ENCODE measurements at regions not wholly inside any gene's neighbourhood (a gene's known extent, or its start where the extent isn't known, plus 50 kb on each side); places are given as distances from the start of the nearest gene placed in this dataset.
"Not testable (repeated sequence)": the region's sequence is repeated elsewhere in the genome, so short reads cannot be mapped to it uniquely, and the experiment has no call there.

DNA sequence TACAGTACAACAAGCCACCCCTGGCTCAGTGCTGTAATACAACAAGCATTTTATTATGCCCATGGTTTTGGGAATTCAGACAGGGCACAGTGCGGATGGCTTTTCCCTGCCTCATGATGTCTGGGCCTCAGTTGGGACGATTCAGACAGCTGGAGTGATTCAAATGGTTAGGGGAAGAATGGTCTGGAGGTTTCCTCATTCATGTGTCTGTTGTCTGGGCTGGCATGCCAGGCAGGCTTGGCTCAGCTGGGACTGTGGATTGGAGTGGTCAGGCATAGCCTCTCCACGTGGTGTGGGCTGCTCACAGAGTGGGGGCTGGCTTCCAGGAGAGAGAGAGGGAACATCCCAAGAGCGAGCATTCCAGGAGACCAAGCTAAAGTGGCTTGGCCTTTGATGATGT, 164.4 kb downstream of the C11orf91 start:
- intact Hi-C loops (cut with DNase I) = no loop called here
- ATAC-seq (no peak), DNase-seq (ENCODE audit: missing footprints) (no peak)

DNA sequence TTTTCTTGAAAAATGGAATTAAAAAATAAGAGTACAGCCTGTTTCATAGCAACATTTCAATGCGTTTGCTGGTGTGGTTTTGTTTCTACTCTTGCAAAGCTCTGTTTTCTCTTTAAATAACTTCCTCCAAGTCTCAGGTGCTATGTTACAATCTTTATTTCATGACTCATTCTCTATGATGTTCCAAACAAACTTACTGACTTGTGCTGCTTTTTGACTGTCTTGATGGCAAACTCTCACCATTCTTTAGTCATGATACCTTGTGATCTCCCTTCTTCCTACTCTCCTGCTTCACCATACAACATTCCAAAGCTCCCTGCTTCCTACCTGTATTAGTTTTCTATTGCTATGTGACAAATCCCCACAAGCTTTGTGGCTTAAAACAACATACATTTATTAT, 166.1 kb downstream of the C11orf91 start:
- DNase-seq (ENCODE audit: missing footprints) = no peak
- intact Hi-C loops (cut with DNase I) = no loop called here
- no peak for ATAC-seq

DNA sequence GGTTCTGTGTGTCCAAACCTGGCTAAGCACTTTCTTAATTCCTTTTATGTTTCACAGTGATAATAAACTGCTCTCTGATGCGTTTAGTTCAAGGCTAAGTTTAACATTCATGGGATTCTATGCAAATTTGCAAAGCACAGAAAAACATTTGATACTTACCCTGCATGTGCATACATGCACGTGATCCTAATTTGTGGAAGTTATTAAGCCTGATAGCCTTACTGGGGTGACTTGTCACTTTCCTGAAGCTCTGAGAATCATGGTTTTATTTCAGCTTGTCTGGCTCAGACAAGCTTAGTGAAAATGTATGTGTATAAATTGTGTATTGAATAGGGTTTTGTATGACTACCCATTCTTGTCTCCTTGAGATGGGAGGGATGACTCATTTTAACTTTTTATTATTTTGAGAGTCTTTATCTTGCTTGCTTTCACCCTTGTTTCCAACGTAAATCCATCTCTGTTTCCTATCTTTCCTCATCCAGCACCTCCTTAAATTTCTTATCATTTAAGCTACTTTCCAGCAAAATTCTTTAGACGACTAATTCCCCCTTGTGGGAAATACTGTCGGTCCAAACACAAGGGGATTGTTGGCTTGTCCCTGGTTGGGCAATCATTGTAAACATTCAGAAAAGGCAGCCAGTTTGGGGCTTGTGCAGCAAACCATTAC, 167.1 kb downstream of the C11orf91 start:
- intact Hi-C loops (cut with DNase I) = no loop called here
- no peak for DNase-seq (ENCODE audit: missing footprints)
- ATAC-seq = no peak

GRCh38 chr11:33532720-33533385, 167.8 kb downstream of the C11orf91 start:
- intact Hi-C loops (cut with DNase I) = no loop called here
- no peak for ATAC-seq
- no peak for DNase-seq (ENCODE audit: missing footprints)

- intact Hi-C loops (cut with DNase I) = no loop called here
- no peak for ATAC-seq
- no peak for DNase-seq (ENCODE audit: missing footprints)
These were observed 168.4 kb downstream of the C11orf91 start for GRCh38 chr11:33532257-33532656.

DNA sequence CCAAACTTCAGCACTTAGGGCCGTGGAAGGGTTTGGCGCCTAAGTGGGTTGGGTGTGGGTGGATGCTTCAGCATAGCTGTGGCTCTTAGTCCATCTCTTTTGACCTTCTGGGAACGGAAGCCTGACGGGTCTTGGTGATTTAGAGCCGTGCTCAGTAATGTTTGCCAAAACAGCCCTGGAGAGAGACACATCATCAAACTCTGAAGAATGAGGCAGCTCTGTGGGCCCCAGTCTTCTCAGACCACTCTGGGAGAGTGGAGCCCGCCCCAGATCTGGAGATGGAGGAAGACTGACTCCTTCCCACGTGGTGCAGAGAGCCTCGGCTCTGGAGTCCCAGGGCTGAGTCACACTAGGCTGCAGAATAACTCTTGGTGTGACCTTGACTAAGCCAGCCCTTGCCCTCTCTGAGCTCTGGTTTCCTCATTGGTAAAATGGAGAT, 168.9 kb downstream of the C11orf91 start:
- no peak for DNase-seq (ENCODE audit: missing footprints)

DNA sequence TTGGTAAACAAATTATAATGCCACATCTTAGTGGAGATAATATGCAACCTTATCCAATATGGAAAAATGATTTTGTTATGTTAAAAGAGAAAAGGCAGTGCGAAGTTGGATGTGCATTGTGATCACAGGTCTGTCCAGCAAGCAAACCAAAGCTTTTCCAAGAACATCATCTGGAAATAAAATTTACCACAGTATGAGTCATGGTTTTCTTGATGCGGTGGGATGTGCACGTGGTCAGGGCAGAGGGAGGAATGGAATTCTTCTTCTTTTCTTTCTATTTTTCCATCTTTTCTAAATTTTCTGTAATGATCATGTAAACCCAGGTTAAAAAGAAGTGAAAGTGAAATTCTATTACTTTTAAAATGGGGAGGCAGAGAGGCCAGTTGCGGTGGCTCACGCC, 169.8 kb downstream of the C11orf91 start:
- no peak for DNase-seq (ENCODE audit: missing footprints)
- intact Hi-C loops (cut with DNase I) = no loop called here
- no peak for ATAC-seq

More for the DNA sequence above, 168.9 kb downstream of the C11orf91 start:
- intact Hi-C loops (cut with DNase I) = no loop called here
- ATAC-seq = no peak

GRCh38 chr11:33529461-33529860, 171.2 kb downstream of the C11orf91 start:
- intact Hi-C loops (cut with DNase I) = no loop called here
- DNase-seq (ENCODE audit: missing footprints) (no peak), ATAC-seq (no peak)

DNA sequence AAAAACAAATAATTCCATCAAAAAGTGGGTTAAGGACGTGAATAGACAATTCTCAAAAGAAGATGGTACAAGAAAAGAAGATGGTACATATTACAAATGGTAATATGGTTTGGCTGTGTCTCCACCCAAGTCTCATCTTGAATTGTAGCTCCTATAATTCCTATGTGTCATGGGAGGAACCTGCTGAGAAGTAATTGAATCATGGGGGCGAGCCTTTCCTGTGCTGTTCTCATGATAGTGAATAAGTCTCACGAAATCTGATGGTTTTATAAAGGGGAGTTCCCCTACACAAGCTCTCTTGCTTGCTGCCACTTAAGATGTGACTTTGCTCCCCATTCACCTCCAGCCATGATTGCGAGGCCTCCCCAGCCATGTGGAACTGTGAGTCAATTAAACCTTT, 172.9 kb downstream of the C11orf91 start:
- intact Hi-C loops (cut with DNase I) = not testable (repeated sequence)

GRCh38 chr11:33525789-33526188, 174.8 kb downstream of the C11orf91 start:
- intact Hi-C loops (cut with DNase I) = no loop called here
- DNase-seq (ENCODE audit: missing footprints) (no peak), ATAC-seq (no peak)

More for the DNA sequence above, 172.9 kb downstream of the C11orf91 start:
- ATAC-seq; DNase-seq (ENCODE audit: missing footprints): not testable (repeated sequence)

DNA sequence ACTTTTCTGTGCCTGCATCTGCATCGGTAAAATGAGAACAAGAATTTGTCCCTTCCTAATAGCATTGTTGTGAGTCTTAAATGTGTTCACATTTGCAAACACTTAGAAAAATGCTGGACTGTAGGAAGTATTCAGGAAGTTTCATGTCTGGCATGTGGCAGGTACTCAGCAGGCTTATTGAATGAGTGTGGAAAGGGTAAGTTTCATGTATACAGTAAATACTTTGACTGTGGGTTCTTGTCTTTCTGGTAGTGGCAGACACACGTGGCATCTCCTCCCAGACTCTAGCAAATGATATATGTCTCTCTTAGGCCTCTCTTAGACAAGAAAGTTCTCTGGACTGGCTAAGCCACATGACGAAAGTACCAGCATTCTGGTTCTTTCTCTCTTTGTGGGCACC, 179.2 kb downstream of the C11orf91 start:
- no peak for ATAC-seq
- intact Hi-C loops (cut with DNase I) = no loop called here

DNA sequence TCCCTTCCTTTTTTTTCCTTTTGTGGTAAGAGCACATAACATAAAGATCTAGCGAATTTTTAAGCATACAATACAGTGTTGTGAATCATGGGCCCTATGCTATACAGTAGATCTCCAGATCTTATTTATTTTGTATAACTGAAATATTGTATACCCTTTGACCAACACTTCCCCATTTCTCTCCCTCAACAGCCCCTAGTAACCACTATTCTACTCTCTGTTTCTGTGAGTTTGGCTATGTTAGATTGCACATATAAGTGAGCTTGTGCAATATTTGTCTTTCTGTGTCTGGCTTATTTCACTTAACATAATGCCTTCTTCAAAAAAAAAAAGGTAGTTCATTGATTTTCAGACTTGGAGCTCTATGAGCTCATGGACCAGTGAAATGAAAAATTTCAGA, 180.5 kb downstream of the C11orf91 start:
- ATAC-seq (no peak), DNase-seq (ENCODE audit: missing footprints) (no peak)
- intact Hi-C loops (cut with DNase I) = no loop called here

More for the DNA sequence above, 179.2 kb downstream of the C11orf91 start:
- no peak for DNase-seq (ENCODE audit: missing footprints)

DNA sequence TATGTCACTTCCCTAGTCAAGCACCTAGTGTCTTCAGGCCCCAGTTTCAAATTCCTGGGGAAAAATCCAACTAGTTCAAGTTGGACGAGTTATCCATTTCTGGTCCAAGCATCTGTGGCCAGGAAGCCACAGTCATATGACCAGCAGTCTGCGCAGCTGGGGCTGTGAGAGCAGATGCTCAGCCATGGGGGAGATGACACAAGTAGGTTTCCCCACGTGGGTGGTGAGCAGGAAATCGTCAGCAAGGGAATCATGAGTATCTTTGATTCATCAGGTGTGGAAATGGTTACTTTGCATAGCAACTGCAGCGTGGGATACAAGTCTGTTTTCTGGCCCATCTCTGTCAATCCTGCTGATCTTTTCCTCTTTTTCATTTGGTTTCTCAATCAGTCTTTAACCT, 185.3 kb downstream of the C11orf91 start:
- no peak for DNase-seq (ENCODE audit: missing footprints)
- ATAC-seq = no peak
- intact Hi-C loops (cut with DNase I) = no loop called here

DNA sequence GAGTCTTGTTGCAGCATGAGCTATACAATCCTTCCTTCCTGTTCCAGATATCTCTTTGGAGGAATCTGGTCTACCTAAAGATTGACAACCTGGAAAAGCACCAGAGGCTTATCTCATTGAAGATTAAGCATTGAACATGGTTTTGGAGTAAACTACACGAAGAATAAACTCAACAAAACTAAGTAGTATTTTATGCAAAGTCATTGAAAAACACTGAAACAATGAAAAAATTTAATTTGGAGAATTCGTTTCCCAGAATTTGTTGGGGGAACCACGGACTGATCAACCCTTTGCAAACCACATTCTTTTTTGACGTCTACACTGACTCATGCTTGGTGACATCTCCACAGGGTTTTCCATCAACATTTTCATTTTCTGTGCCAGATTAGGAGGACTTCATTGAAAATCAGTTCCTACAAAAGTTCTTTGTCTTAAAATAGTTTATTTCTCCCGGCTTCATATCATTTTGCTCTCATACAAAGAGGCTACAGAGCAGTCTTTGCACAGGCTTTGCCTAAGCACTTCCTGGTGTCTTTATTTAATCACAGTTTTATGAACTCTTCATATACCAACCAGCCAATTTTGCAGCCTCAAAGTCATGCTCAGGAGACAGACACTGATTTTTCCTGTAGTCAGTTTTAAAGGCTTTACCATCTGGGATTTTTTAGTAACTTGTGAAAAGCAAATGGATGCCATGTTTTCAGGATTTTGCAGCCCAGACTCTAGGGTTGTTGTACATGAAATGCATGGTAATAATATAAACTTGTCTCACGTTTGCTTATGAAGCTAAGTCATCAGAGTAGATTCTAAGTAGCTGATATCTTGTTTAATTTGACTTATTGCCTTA, 186.3 kb downstream of the C11orf91 start:
- intact Hi-C loops (cut with DNase I) = no loop called here
- ATAC-seq = no peak
- no peak for DNase-seq (ENCODE audit: missing footprints)

- intact Hi-C loops (cut with DNase I) = no loop called here
- no peak for ATAC-seq
- no peak for DNase-seq (ENCODE audit: missing footprints)
These were observed 191.0 kb downstream of the C11orf91 start for GRCh38 chr11:33509632-33510031.

- ATAC-seq = no peak
- DNase-seq (ENCODE audit: missing footprints) = no peak
- intact Hi-C loops (cut with DNase I) = no loop called here
These were observed 192.7 kb downstream of the C11orf91 start for GRCh38 chr11:33507967-33508366.

GRCh38 chr11:33507356-33507755, 193.3 kb downstream of the C11orf91 start:
- DNase-seq (ENCODE audit: missing footprints) = no peak
- intact Hi-C loops (cut with DNase I) = no loop called here
- no peak for ATAC-seq

- DNase-seq (ENCODE audit: missing footprints) (no peak), ATAC-seq (no peak)
- intact Hi-C loops (cut with DNase I) = no loop called here
These were observed 195.5 kb downstream of the C11orf91 start for GRCh38 chr11:33505093-33505492.

GRCh38 chr11:33500861-33501479, 199.7 kb downstream of the C11orf91 start:
- DNase-seq (ENCODE audit: missing footprints) = no peak
- no peak for ATAC-seq
- intact Hi-C loops (cut with DNase I) = no loop called here
